Panc1 (cell line): ENCODE measurements at regions not wholly inside any gene's neighbourhood (a gene's known extent, or its start where the extent isn't known, plus 50 kb on each side); places are given as distances from the start of the nearest gene placed in this dataset.

Experiments used
- ATAC-seq: fragments of 200-7000 bp; cut with Tn5 transposase; 2 replicates; pipeline ENCODE4 v1.9.1; 2020; ENCODE audit warnings: mild to moderate bottlenecking, moderate library complexity
- BruUV-seq: library from RNA; stranded (reverse); fragments of 400-500 nt; replicated peaks from 2 replicates; lab custom pipeline; 2021; lab: Mats Ljungman, UMichigan
- CTCF ChIA-PET: fragments of 300-600 bp; sonication (Branson Sonifier 250); formaldehyde crosslinking; loops from one replicate; lab custom pipeline; 2022; ENCODE audit warnings: antibody characterized with exemption; lab: Charles Lee
- POLR2A ChIA-PET: fragments of 300-600 bp; sonication (Branson Sonifier 250); formaldehyde crosslinking; loops from one replicate; lab custom pipeline; 2022; ENCODE audit warnings: antibody characterized with exemption; lab: Charles Lee
- DNase-seq: peaks from one replicate; pipeline ENCODE4 v3.0.0-alpha.2; 2010; ENCODE audit warnings: low read depth, low spot score
- H3K27ac ChIP-seq: 2 replicates; pipeline ENCODE4 v1.5.1; 2011; ENCODE audit warnings: mild to moderate bottlenecking, low read length, inconsistent platforms
- H3K27me3 ChIP-seq: fragments of 200-500 bp; sonication (Bioruptor generic); 2 replicates; pipeline ENCODE4 v1.6.0; 2014; ENCODE audit warnings: low read length, inconsistent platforms; ENCODE audit not compliant: control insufficient read depth, insufficient read depth
- H3K36me3 ChIP-seq: fragments of 200-500 bp; sonication (Bioruptor generic); 2 replicates; pipeline ENCODE4 v1.5.1; 2014; ENCODE audit warnings: inconsistent platforms, mild to moderate bottlenecking, low read length, moderate library complexity; ENCODE audit not compliant: control insufficient read depth, insufficient read depth
- H3K4me1 ChIP-seq: 2 replicates; pipeline ENCODE4 v1.5.1; 2011; ENCODE audit warnings: inconsistent platforms, mild to moderate bottlenecking, low read length, moderate library complexity; ENCODE audit not compliant: control insufficient read depth, insufficient read depth
- H3K4me3 ChIP-seq, 2 experiments: 2 replicates each; pipeline ENCODE4 v1.5.1; 2011 to 2012; ENCODE audit warnings: low read depth in 2 of 2, low read length in 2 of 2, mild to moderate bottlenecking in 2 of 2, inconsistent platforms in 1 of 2, moderate library complexity in 1 of 2
- H3K9me3 ChIP-seq: fragments of 200-500 bp; sonication (Bioruptor generic); 2 replicates; pipeline ENCODE4 v1.5.1; 2014; ENCODE audit warnings: low read depth, mild to moderate bottlenecking, inconsistent platforms, low read length, moderate library complexity; ENCODE audit not compliant: control insufficient read depth, insufficient read depth
- POLR2AphosphoS5 ChIP-seq: IDR thresholded peaks from 2 replicates; pipeline ENCODE4 v1.6.1; 2012; ENCODE audit warnings: mild to moderate bottlenecking, low read depth, low read length, moderate library complexity
- SIN3A ChIP-seq: IDR thresholded peaks from 2 replicates; pipeline ENCODE4 v1.6.1; 2012; ENCODE audit warnings: low read depth, mild to moderate bottlenecking, low read length, moderate library complexity, borderline replicate concordance; ENCODE audit not compliant: insufficient read depth
- TCF7L2 ChIP-seq: IDR thresholded peaks from 2 replicates; pipeline ENCODE4 v1.6.1; 2011; ENCODE audit warnings: mild to moderate bottlenecking, low read depth, low read length, inconsistent platforms
- in situ Hi-C: cut with HindIII; loops from 2 replicates; pipeline ENCODE4 v1.10.0; 2016; ENCODE audit warnings: low sequenced_read_pairs, low pct_unique_long_range_greater_than_20kb
- intact Hi-C: fragments of 100-400 bp; cut with micrococcal nuclease; formaldehyde crosslinking; loops from one replicate; pipeline ENCODE4 v1.10.0; 2022; ENCODE audit not compliant: unreplicated experiment
- TF ChIP-seq, protein P1 (sequence below), 2 experiments: IDR thresholded peaks; 2 replicates each; pipeline ENCODE4 v1.6.1; 2011 to 2012; ENCODE audit warnings: low read depth in 2 of 2, control low read depth in 1 of 2, low read length in 1 of 2, mild to moderate bottlenecking in 1 of 2, moderate library complexity in 1 of 2; ENCODE audit not compliant: insufficient read depth in 1 of 2
- TF ChIP-seq, protein P2 (sequence below): fragments of 450-650 bp; IDR thresholded peaks from 2 replicates; pipeline ENCODE4 v1.5.1; 2017; ENCODE audit warnings: mild to moderate bottlenecking

DNA sequence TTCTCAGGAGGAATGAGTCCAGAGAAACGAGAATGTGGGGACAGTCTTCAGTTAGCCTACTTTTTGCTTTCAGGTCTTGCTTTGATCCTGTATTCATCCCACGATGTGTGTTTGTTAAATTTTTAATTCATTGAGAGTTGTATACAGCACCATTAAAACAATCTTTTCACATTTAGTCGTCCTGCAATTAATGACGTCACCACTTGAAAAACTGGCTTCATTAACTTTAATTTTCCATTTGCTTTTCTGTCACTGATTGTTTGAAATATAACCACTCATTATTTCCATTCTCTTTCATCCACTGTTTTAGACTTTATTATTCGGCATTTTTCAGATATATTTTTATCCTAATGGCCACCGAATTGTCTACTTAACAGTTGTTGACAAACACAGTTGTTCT is 146.9 kb downstream of the TFEC start:
- Histone ChIP-seq H3K27me3 (no peaks in the 10 kb centered on the region), H3K36me3 (no peaks in the 10 kb centered on the region), H3K4me1 (no peaks in the 10 kb centered on the region), H3K4me3 (no peak overlapping the region), H3K27ac (no peak overlapping the region), H3K9me3 (no peaks in the 10 kb centered on the region)
- ChIA-PET CTCF (no interaction called here), POLR2A (no interaction called here)
- ATAC-seq = no peak
- DNase-seq = no peak
- intact Hi-C loops = no loop called here
- TF ChIP-seq POLR2AphosphoS5 (no peak), TCF7L2 (no peak), SIN3A (no peak)
- TF ChIP-seq, protein P1, sequence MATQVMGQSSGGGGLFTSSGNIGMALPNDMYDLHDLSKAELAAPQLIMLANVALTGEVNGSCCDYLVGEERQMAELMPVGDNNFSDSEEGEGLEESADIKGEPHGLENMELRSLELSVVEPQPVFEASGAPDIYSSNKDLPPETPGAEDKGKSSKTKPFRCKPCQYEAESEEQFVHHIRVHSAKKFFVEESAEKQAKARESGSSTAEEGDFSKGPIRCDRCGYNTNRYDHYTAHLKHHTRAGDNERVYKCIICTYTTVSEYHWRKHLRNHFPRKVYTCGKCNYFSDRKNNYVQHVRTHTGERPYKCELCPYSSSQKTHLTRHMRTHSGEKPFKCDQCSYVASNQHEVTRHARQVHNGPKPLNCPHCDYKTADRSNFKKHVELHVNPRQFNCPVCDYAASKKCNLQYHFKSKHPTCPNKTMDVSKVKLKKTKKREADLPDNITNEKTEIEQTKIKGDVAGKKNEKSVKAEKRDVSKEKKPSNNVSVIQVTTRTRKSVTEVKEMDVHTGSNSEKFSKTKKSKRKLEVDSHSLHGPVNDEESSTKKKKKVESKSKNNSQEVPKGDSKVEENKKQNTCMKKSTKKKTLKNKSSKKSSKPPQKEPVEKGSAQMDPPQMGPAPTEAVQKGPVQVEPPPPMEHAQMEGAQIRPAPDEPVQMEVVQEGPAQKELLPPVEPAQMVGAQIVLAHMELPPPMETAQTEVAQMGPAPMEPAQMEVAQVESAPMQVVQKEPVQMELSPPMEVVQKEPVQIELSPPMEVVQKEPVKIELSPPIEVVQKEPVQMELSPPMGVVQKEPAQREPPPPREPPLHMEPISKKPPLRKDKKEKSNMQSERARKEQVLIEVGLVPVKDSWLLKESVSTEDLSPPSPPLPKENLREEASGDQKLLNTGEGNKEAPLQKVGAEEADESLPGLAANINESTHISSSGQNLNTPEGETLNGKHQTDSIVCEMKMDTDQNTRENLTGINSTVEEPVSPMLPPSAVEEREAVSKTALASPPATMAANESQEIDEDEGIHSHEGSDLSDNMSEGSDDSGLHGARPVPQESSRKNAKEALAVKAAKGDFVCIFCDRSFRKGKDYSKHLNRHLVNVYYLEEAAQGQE (IDR thresholded peaks at IDR 0.05; ENCODE audit: insufficient read depth in 1 of 2, low read depth in 2 of 2, low read length in 1 of 2) = no peak
- TF ChIP-seq, protein P2, sequence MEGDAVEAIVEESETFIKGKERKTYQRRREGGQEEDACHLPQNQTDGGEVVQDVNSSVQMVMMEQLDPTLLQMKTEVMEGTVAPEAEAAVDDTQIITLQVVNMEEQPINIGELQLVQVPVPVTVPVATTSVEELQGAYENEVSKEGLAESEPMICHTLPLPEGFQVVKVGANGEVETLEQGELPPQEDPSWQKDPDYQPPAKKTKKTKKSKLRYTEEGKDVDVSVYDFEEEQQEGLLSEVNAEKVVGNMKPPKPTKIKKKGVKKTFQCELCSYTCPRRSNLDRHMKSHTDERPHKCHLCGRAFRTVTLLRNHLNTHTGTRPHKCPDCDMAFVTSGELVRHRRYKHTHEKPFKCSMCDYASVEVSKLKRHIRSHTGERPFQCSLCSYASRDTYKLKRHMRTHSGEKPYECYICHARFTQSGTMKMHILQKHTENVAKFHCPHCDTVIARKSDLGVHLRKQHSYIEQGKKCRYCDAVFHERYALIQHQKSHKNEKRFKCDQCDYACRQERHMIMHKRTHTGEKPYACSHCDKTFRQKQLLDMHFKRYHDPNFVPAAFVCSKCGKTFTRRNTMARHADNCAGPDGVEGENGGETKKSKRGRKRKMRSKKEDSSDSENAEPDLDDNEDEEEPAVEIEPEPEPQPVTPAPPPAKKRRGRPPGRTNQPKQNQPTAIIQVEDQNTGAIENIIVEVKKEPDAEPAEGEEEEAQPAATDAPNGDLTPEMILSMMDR = no peak
- no TSS peak for BruUV-seq
- in situ Hi-C loops = no loop called here

DNA sequence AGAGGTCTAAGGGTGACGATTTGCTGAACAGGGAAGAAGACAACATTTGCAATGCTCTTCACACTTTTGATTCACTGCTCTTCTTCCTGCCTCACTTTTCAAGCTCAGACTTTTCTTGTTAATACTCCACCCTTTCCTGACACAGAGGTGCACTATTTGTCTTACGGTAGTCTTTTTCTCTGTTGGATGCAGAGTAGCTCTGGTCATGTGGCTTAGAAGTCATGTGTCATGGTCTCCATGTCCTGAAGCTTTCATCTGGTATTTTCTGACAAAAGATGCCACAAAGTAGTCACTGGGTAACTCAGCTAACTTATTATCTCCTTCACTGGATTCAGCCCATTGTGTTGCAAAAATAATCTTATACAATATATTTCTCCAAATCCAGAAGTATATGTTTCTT is 149.1 kb downstream of the TFEC start:
- Histone ChIP-seq H3K4me1 (no peaks in the 10 kb centered on the region), H3K27ac (no peak overlapping the region), H3K27me3 (no peaks in the 10 kb centered on the region), H3K36me3 (no peaks in the 10 kb centered on the region), H3K4me3 (no peak overlapping the region), H3K9me3 (no peaks in the 10 kb centered on the region)
- in situ Hi-C loops (no loop called here), intact Hi-C loops (no loop called here)
- no peak for DNase-seq
- POLR2A ChIA-PET = no interaction called here
- no peak for ATAC-seq
- TF ChIP-seq TCF7L2 (no peak), POLR2AphosphoS5 (no peak), SIN3A (no peak)
- TF ChIP-seq, protein P1 (IDR thresholded peaks at IDR 0.05; ENCODE audit: insufficient read depth in 1 of 2, low read depth in 2 of 2, low read length in 1 of 2) = no peak
- TF ChIP-seq, protein P2 = no peak
- CTCF ChIA-PET = no interaction called here
- no TSS peak for BruUV-seq
